ENCODE measurements at regions not wholly inside any gene's neighbourhood (a gene's known extent, or its start where the extent isn't known, plus 50 kb on each side); places are given as distances from the start of the nearest gene placed in this dataset.

GRCh38 chr9:120018550-120018949, 561.4 kb downstream of the CDK5RAP2 start:
- TF ChIP-seq CTCF (IDR thresholded peaks at IDR 0.05; ENCODE audit: low read depth, low read length, poor library complexity, severe bottlenecking) (no peak), EZH2phosphoT487 (IDR thresholded peaks at IDR 0.05; ENCODE audit: borderline replicate concordance, low read length) (no peak)

Data from DOHH2 (cell line).